Natural killer cell (primary cell): ENCODE measurements at regions not wholly inside any gene's neighbourhood (a gene's known extent, or its start where the extent isn't known, plus 50 kb on each side); places are given as distances from the start of the nearest gene placed in this dataset.

Source experiments
- ATAC-seq, 3 donors: fragments of 150-1000 bp in 2 of 3; fragments of 200-7000 bp in 1 of 3; cut with Tn5 transposase; 1 replicate in 1 of 3; 2 replicates in 2 of 3; pipeline ENCODE4 v1.10.0; 2021; ENCODE audit warnings: mild to moderate bottlenecking in 2 of 3, moderate library complexity in 2 of 3
- DNase-seq, 2 donors: peaks; one replicate each; pipeline versions ENCODE4 v3.0.0 to v3.0.0-alpha.2; 2013 to 2021; ENCODE audit warnings: mixed read lengths in 1 of 2
- H3K27ac ChIP-seq: one replicate; pipeline ENCODE4 v1.5.1; 2013; ENCODE audit warnings: mild to moderate bottlenecking, low read length
- H3K27me3 ChIP-seq: one replicate; pipeline ENCODE4 v1.6.1; 2013; ENCODE audit warnings: low read length; ENCODE audit not compliant: control insufficient read depth, insufficient read depth
- H3K36me3 ChIP-seq: one replicate; pipeline ENCODE4 v1.6.1; 2013; ENCODE audit warnings: low read length; ENCODE audit not compliant: control insufficient read depth, insufficient read depth
- H3K4me1 ChIP-seq: one replicate; pipeline ENCODE4 v1.6.1; 2013; ENCODE audit warnings: low read length; ENCODE audit not compliant: control insufficient read depth, insufficient read depth
- H3K4me3 ChIP-seq: one replicate; pipeline ENCODE4 v1.5.1; 2013; ENCODE audit warnings: low read length
- H3K9me3 ChIP-seq: one replicate; pipeline ENCODE4 v1.6.1; 2013; ENCODE audit warnings: low read length; ENCODE audit not compliant: control insufficient read depth, insufficient read depth
- H3K27ac Mint-ChIP-seq, 2 donors: one replicate each; pipeline ENCODE4 v1.8.0; 2022; ENCODE audit warnings: mild to moderate bottlenecking in 2 of 2, mixed read lengths in 2 of 2, moderate library complexity in 1 of 2
- H3K27me3 Mint-ChIP-seq, 2 donors: one replicate each; pipeline ENCODE4 v1.8.0; 2022; ENCODE audit warnings: low read depth in 2 of 2, mixed read lengths in 2 of 2
- H3K36me3 Mint-ChIP-seq: one replicate; pipeline ENCODE4 v1.8.0; 2022; ENCODE audit warnings: mixed read lengths
- H3K4me1 Mint-ChIP-seq, 2 donors: one replicate each; pipeline ENCODE4 v1.8.0; 2022; ENCODE audit warnings: mixed read lengths in 2 of 2
- H3K4me3 Mint-ChIP-seq: one replicate; pipeline ENCODE4 v1.8.0; 2022; ENCODE audit warnings: mild to moderate bottlenecking, moderate library complexity, mixed read lengths
- H3K9me3 Mint-ChIP-seq, 2 donors: one replicate each; pipeline ENCODE4 v1.8.0; 2022; ENCODE audit warnings: mixed read lengths in 2 of 2
- CTCF ChIP-seq: fragments of 200-600 bp; IDR thresholded peaks from one replicate; pipeline ENCODE4 v1.8.0; 2022; ENCODE audit warnings: antibody characterized with exemption
- WGBS: methylation state at CpG from one replicate; pipeline ENCODE4 v1.1.7; 2013; ENCODE audit warnings: missing lambda C conversion rate; ENCODE audit not compliant: insufficient coverage; 5-methylcytosine and 5-hydroxymethylcytosine counted together
- intact Hi-C: fragments of 100-400 bp; cut with micrococcal nuclease; formaldehyde crosslinking; loops from one replicate; pipeline ENCODE4 v1.14.2; 2022

GRCh38 chr22:46087816-46088277 lies 62.5 kb upstream of the PPARA start:
- H3K27ac ChIP-seq = no peak overlapping the region
- Mint-ChIP-seq H3K36me3 (no peaks in the 10 kb centered on the region), H3K9me3 (no peaks in the 10 kb centered on the region), H3K27ac (no peak overlapping the region), H3K4me3 (no peak overlapping the region), H3K4me1 (peaks cover 0 to 14% of the 10 kb centered on the region in 2 donors), H3K27me3 (no peaks in the 10 kb centered on the region)
- H3K9me3 ChIP-seq = no peaks in the 10 kb centered on the region
- H3K4me3 ChIP-seq = no peak overlapping the region
- 88% methylated on average over 22 of the region's 22 CpGs for WGBS
- ATAC-seq (no peak), DNase-seq (no peak)
- intact Hi-C loops = no loop called here
- no peaks in the 10 kb centered on the region for H3K4me1 ChIP-seq
- H3K27me3 ChIP-seq = no peaks in the 10 kb centered on the region
- TF ChIP-seq CTCF = no peak
- H3K36me3 ChIP-seq = no peaks in the 10 kb centered on the region

- Mint-ChIP-seq H3K9me3 (no peaks in the 10 kb centered on the region), H3K27ac (no peak overlapping the region), H3K36me3 (no peaks in the 10 kb centered on the region), H3K4me3 (no peak overlapping the region), H3K27me3 (no peaks in the 10 kb centered on the region), H3K4me1 (peaks cover 0 to 14% of the 10 kb centered on the region in 2 donors)
- ATAC-seq (no peak), DNase-seq (no peak)
- TF ChIP-seq CTCF = no peak
- Histone ChIP-seq H3K27me3 (no peaks in the 10 kb centered on the region), H3K9me3 (no peaks in the 10 kb centered on the region), H3K4me1 (no peaks in the 10 kb centered on the region), H3K4me3 (no peak overlapping the region), H3K36me3 (no peaks in the 10 kb centered on the region), H3K27ac (no peak overlapping the region)
- 94% methylated on average over 25 of the region's 25 CpGs for WGBS
- intact Hi-C loops = no loop called here
Measured at GRCh38 chr22:46088541-46089311, 61.6 kb upstream of the PPARA start.

- no peaks in the 10 kb centered on the region for H3K4me1 ChIP-seq
- no peaks in the 10 kb centered on the region for H3K27me3 ChIP-seq
- peaks cover 0 to 14% of the 10 kb centered on the region in 2 donors for H3K4me1 Mint-ChIP-seq
- no peak overlapping the region for H3K4me3 Mint-ChIP-seq
- intact Hi-C loops = no loop called here
- H3K27ac ChIP-seq = no peak overlapping the region
- no peaks in the 10 kb centered on the region for H3K9me3 ChIP-seq
- H3K27me3 Mint-ChIP-seq = no peaks in the 10 kb centered on the region
- H3K36me3 Mint-ChIP-seq = no peaks in the 10 kb centered on the region
- WGBS = 92% methylated on average over 24 of the region's 24 CpGs
- H3K36me3 ChIP-seq = no peaks in the 10 kb centered on the region
- no peak for TF ChIP-seq CTCF
- DNase-seq (no peak), ATAC-seq (no peak)
- no peak overlapping the region for H3K27ac Mint-ChIP-seq
- no peak overlapping the region for H3K4me3 ChIP-seq
- no peaks in the 10 kb centered on the region for H3K9me3 Mint-ChIP-seq
Measured at GRCh38 chr22:46089426-46090035, 60.8 kb upstream of the PPARA start.
